ENCODE measurements at regions not wholly inside any gene's neighbourhood (a gene's known extent, or its start where the extent isn't known, plus 50 kb on each side); places are given as distances from the start of the nearest gene placed in this dataset.
A peak's percentile ranks its signal among the peaks of the same experiment; 100 is the strongest.

DNA sequence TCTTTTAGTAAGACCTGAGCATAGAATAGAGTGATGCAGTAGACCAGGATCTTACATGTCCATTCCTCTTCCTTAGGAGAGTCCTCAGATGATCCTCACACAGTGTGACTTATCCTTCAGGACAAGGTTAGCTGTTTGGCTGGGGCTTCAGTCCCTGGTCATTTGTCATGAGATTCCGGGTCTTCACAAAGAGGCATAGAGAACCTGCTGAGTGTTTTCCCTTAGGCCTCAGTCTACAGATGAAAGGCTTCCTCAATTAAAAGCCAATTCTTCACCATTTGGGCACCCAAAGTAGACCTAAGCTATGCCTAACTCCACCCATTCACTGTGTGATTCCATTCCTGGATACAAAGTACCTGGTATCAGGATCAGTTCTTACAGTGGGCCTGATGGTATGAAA lies 329.8 kb upstream of the RUNX1 start:
- Histone ChIP-seq H3K4me1 (ENCODE audit: control insufficient read depth, extremely low read depth, insufficient read depth, low read length) (peaks cover 50% of the 10 kb centered on the region), H3K36me3 (ENCODE audit: control insufficient read depth in 2 of 2, extremely low read depth in 1 of 2, insufficient read depth in 2 of 2, low read length in 2 of 2) (no peaks in the 10 kb centered on the region), H3K9ac (replicated peaks; ENCODE audit: extremely low read depth, insufficient read depth, low read length) (no peak overlapping the region), H4K20me1 (replicated peaks; ENCODE audit: control insufficient read depth, extremely low read depth, insufficient read depth, low read length) (no peaks in the 10 kb centered on the region), H3K27ac (ENCODE audit: insufficient read depth, low read depth, low read length) (peak overlapping the region; percentile 91), H2AFZ (ENCODE audit: low read depth, low read length) (no peak overlapping the region), H3K9me1 (replicated peaks; ENCODE audit: control insufficient read depth, extremely low read depth, insufficient read depth, low read length) (no peaks in the 10 kb centered on the region), H3K27me3 (ENCODE audit: control insufficient read depth in 2 of 2, insufficient read depth in 2 of 2, low read length in 2 of 2) (no peaks in the 10 kb centered on the region), H3K9me3 (replicated peaks; ENCODE audit: control insufficient read depth, insufficient read depth, low read length) (no peaks in the 10 kb centered on the region), H3K4me3 (replicated peaks in 1 of 3; ENCODE audit: insufficient read depth in 1 of 3, low read depth in 1 of 3, low read length in 3 of 3) (no peak overlapping the region), H3K4me2 (ENCODE audit: insufficient read depth, low read length) (no peak overlapping the region), H3K79me2 (ENCODE audit: control insufficient read depth, insufficient read depth, low read length) (no peaks in the 10 kb centered on the region)
- intact Hi-C loops (cut with micrococcal nuclease) = loop anchor here (1.0 to 10.0 kb wide), 4 partner anchors 174 to 572 kb away; no protein-coding TSS in a partner anchor
- DNase-seq (ENCODE audit: low read depth, low spot score) (no peak), FAIRE-seq (no peak)
- TF ChIP-seq POLR2A (IDR thresholded peaks at IDR 0.05; ENCODE audit: low read depth, low read length) (no peak), EZH2 (IDR thresholded peaks at IDR 0.05; ENCODE audit: borderline replicate concordance, low read depth, low read length, severe bottlenecking) (no peak), POLR2AphosphoS5 (IDR thresholded peaks at IDR 0.05; ENCODE audit: insufficient read depth, low read depth, low read length) (no peak), MYC (IDR thresholded peaks at IDR 0.05; ENCODE audit: low read depth, low read length) (no peak), FOS (IDR thresholded peaks at IDR 0.05; ENCODE audit: borderline replicate concordance, insufficient read depth, low read length) (no peak), GATA2 (IDR thresholded peaks at IDR 0.05; ENCODE audit: insufficient read depth, insufficient read length, low read depth, low read length) (no peak), CTCF (IDR thresholded peaks at IDR 0.05; ENCODE audit: extremely low read depth in 1 of 2, insufficient read depth in 1 of 2, low read depth in 1 of 2, low read length in 2 of 2) (no peak), JUN (IDR thresholded peaks at IDR 0.05; ENCODE audit: borderline replicate concordance, insufficient read depth, insufficient read length, low read depth) (no peak)
- TF ChIP-seq, protein P1, sequence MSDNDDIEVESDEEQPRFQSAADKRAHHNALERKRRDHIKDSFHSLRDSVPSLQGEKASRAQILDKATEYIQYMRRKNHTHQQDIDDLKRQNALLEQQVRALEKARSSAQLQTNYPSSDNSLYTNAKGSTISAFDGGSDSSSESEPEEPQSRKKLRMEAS (IDR thresholded peaks at IDR 0.05; ENCODE audit: insufficient read depth, insufficient read length) = no peak
- dilution Hi-C loops (cut with MboI; ENCODE audit: extremely low pct_ligation_motif_present, low sequenced_read_pairs) = no loop called here
- ChIA-PET POLR2A (no interaction called here), CTCF (interaction anchor here (1.0 to 3.3 kb wide), 6 partner anchors 10 to 633 kb away, joined by 3 to 16 read pairs (median 4); no protein-coding TSS in a partner anchor)
- no TSS peak for BruUV-seq (replicated peaks)

All from endothelial cell of umbilical vein (primary cell).